Brain microvascular endothelial cell (primary cell): ENCODE measurements at regions not wholly inside any gene's neighbourhood (a gene's known extent, or its start where the extent isn't known, plus 50 kb on each side); places are given as distances from the start of the nearest gene placed in this dataset.

Experiments
- DNase-seq: peaks from one replicate; pipeline ENCODE4 v3.0.0-alpha.2; 2020
- H3K27ac ChIP-seq: fragments of 250-450 bp; sonication (Bioruptor Pico); 2 replicates; pipeline ENCODE4 v1.5.1; 2020; ENCODE audit warnings: mild to moderate bottlenecking, moderate library complexity
- H3K27me3 ChIP-seq: fragments of 250-450 bp; sonication (Bioruptor Pico); replicated peaks from 2 replicates; pipeline ENCODE4 v1.5.1; 2020; ENCODE audit warnings: mild to moderate bottlenecking
- H3K36me3 ChIP-seq: fragments of 250-450 bp; sonication (Bioruptor Pico); replicated peaks from 2 replicates; pipeline ENCODE4 v1.5.1; 2020; ENCODE audit warnings: mild to moderate bottlenecking
- H3K4me3 ChIP-seq: 2 replicates; pipeline ENCODE4 v1.5.1; 2011; ENCODE audit warnings: low read depth, mild to moderate bottlenecking, control low read depth, low read length, moderate library complexity
- in situ Hi-C: cut with HindIII; loops from 2 replicates; pipeline ENCODE4 v1.10.0; 2017; ENCODE audit warnings: low sequenced_read_pairs, low pct_ligation_motif_present
- TF ChIP-seq, protein P1 (sequence below): IDR thresholded peaks from 2 replicates; pipeline ENCODE4 v1.5.1; 2011; ENCODE audit warnings: low read depth, mild to moderate bottlenecking, moderate library complexity, low read length, control low read depth, inconsistent platforms; ENCODE audit errors: missing control alignments

GRCh38 chr2:187640926-187641510, 86.8 kb upstream of the TFPI start:
- Histone ChIP-seq H3K4me3 (no peak overlapping the region), H3K36me3 (no peaks in the 10 kb centered on the region), H3K27me3 (no peaks in the 10 kb centered on the region), H3K27ac (no peak overlapping the region)
- TF ChIP-seq, protein P1, sequence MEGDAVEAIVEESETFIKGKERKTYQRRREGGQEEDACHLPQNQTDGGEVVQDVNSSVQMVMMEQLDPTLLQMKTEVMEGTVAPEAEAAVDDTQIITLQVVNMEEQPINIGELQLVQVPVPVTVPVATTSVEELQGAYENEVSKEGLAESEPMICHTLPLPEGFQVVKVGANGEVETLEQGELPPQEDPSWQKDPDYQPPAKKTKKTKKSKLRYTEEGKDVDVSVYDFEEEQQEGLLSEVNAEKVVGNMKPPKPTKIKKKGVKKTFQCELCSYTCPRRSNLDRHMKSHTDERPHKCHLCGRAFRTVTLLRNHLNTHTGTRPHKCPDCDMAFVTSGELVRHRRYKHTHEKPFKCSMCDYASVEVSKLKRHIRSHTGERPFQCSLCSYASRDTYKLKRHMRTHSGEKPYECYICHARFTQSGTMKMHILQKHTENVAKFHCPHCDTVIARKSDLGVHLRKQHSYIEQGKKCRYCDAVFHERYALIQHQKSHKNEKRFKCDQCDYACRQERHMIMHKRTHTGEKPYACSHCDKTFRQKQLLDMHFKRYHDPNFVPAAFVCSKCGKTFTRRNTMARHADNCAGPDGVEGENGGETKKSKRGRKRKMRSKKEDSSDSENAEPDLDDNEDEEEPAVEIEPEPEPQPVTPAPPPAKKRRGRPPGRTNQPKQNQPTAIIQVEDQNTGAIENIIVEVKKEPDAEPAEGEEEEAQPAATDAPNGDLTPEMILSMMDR, result no peak
- in situ Hi-C loops, result no loop called here
- DNase-seq, result no peak

- Histone ChIP-seq H3K27ac (no peak overlapping the region), H3K36me3 (no peaks in the 10 kb centered on the region), H3K27me3 (no peaks in the 10 kb centered on the region), H3K4me3 (no peak overlapping the region)
- in situ Hi-C loops, result no loop called here
- DNase-seq, result no peak
- TF ChIP-seq, protein P1, result no peak
Observed at GRCh38 chr2:187642498-187642897, 88.3 kb upstream of the TFPI start.

DNA sequence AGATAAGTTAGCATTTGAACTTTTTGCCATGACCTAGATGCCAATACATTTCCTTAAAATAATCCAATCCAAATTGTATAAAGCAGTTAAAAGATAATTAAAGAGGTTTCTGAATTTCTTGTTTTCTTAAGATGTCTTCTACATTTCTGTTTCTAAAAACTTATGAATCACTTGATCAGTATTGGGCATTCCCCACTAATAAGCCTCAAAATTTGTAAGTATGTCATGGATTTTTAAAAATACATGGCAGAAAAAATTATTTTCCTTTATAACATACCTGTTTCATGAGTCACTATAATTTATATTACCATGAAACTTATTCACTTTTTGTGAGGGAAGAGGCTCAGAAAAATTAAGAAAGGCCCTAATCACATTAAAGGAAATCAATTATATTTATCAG, 90.3 kb upstream of the TFPI start:
- no peaks in the 10 kb centered on the region for H3K36me3 ChIP-seq
- H3K27me3 ChIP-seq, result no peaks in the 10 kb centered on the region
- TF ChIP-seq, protein P1, result no peak
- no peak for DNase-seq
- no peak overlapping the region for H3K4me3 ChIP-seq
- in situ Hi-C loops, result no loop called here
- H3K27ac ChIP-seq, result no peak overlapping the region

GRCh38 chr2:187644981-187645380, 90.7 kb upstream of the TFPI start:
- no peaks in the 10 kb centered on the region for H3K27me3 ChIP-seq
- in situ Hi-C loops, result no loop called here
- no peak overlapping the region for H3K27ac ChIP-seq
- peak; percentile 14 for DNase-seq
- H3K4me3 ChIP-seq, result no peak overlapping the region
- H3K36me3 ChIP-seq, result no peaks in the 10 kb centered on the region
- TF ChIP-seq, protein P1, result no peak

DNA sequence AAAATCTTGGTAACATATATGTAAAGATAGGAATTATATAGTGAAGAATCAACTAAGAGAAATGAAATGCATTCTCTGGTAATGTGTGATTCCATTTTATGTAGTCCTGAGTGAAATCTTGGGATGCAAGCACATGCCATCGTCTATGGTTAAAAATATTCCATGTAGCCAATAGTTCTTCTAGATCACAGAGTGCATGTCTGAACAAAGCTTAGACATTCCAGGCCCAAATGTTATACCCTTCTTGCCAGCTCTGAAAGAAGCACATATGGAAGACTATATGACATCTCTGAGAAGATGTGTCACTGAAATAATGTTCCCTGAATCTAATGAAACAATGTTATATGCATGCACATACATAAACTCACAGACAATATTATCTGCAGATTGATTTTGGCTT, 92.3 kb upstream of the TFPI start:
- H3K36me3 ChIP-seq, result no peaks in the 10 kb centered on the region
- TF ChIP-seq, protein P1, result no peak
- in situ Hi-C loops, result no loop called here
- H3K27ac ChIP-seq, result no peak overlapping the region
- DNase-seq, result no peak
- H3K4me3 ChIP-seq, result no peak overlapping the region
- no peaks in the 10 kb centered on the region for H3K27me3 ChIP-seq

- in situ Hi-C loops, result no loop called here
- Histone ChIP-seq H3K27me3 (no peaks in the 10 kb centered on the region), H3K4me3 (no peak overlapping the region), H3K27ac (no peak overlapping the region), H3K36me3 (no peaks in the 10 kb centered on the region)
- TF ChIP-seq, protein P1, result no peak
- no peak for DNase-seq
Observed at GRCh38 chr2:187654535-187654934, 100.3 kb upstream of the TFPI start.
